CD4-positive, alpha-beta T cell treated with Interleukin-21 for 1 hour (primary cell): ENCODE measurements at regions not wholly inside any gene's neighbourhood (a gene's known extent, or its start where the extent isn't known, plus 50 kb on each side); places are given as distances from the start of the nearest gene placed in this dataset.
"Not testable (repeated sequence)": the region's sequence is repeated elsewhere in the genome, so short reads cannot be mapped to it uniquely, and the experiment has no call there.

Experiments used
- DNase-seq: peaks from one replicate; pipeline ENCODE4 v3.0.0-alpha.2; 2020

DNA sequence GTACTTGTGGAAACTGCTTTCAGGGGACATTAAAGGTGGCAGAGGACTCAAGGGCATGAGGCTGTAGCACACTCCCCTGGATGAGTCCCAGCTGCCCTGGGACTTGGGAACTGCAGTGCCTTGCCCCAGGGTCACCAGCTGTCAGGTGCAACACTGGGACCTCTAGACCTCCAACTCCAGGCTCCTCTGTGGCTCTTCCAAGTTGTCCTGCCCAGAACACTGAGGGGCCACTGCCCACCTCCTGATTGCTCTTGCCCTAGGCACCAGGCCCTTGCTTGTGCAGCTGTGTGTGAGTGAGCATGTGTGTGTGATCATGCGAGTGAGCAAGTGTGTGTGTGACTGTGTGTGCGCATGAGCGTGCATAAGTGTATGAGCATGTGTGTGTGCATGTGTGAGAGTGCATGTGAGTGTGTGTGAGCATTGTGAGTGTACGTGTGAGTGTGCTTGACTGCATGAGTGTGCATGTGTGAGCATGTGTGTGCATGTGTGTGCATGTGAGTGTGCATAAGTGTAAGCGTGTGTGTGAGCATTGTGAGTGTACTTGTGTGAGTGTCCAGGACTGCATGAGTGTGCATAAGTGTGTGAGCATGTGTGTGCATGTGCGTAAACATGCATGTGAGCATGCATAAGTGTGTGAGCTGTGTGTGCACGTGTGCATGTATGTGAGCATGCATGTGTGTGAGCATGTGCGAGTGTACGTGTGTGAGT, 301.5 kb downstream of the NDUFA10 start:
- no peak for DNase-seq

- DNase-seq: no peak
Measured at GRCh38 chr2:239722760-239723470, 302.2 kb downstream of the NDUFA10 start.

DNA sequence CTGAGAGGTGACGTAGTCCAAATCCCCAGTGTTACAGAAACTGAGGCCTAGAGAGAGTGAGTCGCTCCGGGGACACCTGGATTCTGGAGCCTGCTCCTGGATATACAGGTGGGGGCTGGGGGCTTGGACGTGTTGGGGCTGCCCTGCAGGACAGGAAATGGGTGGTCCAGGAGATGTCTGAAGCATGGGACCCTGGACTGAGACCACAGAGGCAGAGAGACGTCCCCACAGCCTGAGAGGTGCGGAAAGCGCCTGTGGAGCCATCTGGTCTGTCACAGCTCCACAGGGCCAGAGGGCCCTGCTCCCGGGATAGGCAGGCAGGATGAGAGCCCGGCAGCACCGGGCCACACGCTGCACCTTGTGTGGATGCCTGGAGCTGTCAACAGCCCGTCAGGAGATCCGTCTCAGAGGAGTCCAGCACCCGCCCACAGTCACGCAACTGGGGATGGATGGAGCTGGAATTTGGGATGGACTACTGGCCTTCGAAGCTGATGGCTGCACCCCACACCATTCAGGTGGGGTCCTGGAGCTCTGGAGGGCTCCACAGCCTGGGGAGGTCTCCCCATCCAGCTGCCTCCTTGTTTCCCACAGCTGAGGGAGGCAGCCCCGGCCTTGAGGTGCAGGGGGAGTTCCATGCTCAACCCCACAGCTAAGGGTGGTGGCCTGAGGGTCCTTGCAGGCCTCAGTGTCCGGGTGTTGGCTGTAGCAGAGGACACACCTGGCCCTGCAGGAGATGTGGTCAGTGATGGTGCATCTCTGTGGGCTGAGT, 303.0 kb downstream of the NDUFA10 start:
- no peak for DNase-seq

- no peak for DNase-seq
Measured at GRCh38 chr2:239721531-239721930, 303.6 kb downstream of the NDUFA10 start.

DNA sequence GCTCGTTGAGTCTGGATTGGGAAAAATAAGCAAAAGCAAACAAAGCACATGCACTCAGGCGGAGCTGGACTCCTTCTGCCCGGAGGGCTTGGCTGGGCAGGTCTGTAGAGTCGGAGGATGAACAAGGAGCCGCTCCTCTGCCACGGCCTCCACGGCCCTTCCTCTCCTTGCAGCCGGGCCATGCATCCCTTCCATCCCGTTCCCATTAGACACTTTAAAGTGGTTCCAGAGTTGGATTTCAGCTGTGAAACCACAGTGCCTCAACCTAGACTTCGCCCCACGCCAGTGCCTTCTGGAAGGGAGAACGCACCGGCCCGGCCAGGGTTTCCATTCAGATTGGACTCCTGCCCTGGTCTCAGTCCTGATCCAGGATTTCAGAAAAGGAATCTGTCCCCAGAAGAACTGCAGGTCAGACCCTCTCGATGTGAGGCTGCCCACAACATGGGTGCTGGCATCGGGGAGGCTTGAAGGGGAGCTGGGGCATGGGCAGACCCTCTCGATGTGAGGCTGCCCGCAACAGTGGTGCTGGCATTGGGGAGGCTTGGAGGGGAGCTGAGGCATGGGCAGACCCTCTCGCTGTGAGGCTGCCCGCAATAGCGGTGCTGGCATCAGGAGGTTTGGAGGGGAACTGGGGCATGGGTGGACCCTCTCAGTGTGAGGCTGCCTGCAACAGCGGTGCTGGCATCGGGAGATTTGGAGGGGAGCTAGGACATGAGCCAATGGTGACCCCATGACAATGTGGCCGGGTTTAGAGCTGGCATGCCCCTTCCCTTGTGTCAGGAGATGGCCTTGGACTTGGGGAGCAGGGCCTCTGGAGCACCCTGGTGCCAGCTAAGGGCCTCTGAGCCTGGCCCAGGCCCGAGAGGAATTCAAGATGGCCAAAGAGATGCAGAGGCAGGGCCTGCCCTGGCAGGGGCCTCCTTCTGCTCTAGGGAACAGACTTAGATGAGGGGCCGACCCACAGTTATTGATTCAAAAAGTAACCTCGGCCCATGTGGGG, 304.5 kb downstream of the NDUFA10 start:
- DNase-seq: no peak

DNA sequence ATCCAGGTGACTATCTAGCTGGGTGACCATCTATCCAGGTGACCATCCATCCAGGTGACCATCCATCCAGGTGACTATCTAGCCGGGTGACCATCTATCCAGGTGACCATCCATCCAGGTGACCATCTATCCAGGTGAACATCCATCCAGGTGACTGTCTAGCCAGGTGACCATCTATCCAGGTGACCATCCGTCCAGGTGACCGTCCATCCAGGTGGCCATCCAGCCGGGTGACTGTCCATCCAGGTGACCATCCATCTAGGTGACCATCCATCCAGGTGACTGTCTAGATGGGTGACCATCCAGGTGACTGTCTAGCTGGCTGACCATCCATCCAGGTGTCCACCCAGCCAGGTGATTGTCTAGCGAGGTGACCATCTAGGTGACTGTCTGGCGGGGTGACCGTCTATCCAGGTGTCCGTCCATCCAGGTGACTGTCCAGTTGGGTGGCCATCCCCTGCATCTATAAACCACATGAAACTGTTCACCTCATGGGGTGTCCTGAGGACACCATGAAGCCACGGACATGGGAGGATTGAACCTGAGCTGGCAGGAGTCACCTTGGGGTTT, 305.3 kb downstream of the NDUFA10 start:
- no peak for DNase-seq

- not testable (repeated sequence) for DNase-seq
Measured at GRCh38 chr2:239718991-239719390, 306.2 kb downstream of the NDUFA10 start.

- no peak for DNase-seq
Measured at GRCh38 chr2:239717706-239718105, 307.4 kb downstream of the NDUFA10 start.

- DNase-seq: no peak
Measured at GRCh38 chr2:239717319-239717675, 307.8 kb downstream of the NDUFA10 start.

DNA sequence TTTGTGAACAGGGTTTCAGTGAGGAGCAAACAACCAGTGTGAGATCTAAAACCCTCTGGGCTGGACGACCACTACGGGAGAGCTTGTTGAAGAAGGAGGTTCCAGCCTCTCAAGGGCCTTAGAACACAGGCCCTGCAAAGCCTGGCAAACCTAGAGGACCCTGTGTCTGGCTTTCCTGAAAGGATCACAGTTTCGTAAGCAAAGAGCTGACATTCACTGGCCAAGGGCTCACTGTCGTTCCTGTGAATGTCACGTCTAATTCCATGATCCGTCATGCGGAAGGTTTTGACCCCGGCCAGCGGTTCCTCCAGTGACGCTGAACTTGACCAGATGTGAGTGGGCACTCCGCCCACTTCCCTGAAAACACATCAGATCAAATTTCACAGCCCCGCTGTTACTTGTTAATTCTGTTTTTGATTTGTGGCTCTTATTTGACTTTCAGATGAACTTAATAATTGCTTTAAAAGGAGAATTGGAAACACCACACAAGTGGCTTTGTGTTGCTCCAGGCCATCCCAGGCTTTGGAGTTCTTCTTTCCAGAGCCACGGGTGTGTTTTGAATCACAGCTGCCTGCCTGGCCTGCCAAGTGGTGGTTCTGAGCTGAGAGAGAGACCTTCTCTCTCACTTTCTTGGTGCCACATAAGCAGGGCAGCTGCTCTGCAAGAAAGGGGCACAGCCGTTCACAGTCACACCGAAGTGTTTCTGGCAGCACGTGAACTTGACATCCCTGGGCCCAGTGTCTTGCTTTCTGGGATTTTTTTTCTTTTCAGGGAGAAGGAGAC, 308.4 kb downstream of the NDUFA10 start:
- no peak for DNase-seq

GRCh38 chr2:239716009-239716408, 309.1 kb downstream of the NDUFA10 start:
- no peak for DNase-seq

DNA sequence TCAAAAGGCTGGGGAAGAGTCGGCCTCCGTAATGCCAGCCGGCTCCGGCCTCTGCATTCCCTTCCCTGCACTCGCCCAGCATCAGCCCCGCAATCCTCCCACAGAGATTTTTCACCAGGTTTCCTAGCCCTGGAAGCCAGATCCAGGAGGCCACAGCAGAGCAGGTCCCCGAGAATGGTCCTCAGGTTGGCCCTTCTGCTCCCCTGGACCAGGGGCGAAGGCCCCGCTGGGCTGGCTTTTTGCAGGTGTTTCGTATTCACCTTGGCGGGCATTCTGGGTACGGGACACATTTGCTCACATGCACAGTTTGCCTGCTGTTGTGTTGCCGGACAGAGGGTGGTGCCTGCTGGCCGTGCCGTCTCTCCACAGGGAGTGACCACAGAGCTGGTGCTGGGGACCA, 309.5 kb downstream of the NDUFA10 start:
- no peak for DNase-seq

- no peak for DNase-seq
Measured at GRCh38 chr2:239715202-239715601, 309.9 kb downstream of the NDUFA10 start.

DNA sequence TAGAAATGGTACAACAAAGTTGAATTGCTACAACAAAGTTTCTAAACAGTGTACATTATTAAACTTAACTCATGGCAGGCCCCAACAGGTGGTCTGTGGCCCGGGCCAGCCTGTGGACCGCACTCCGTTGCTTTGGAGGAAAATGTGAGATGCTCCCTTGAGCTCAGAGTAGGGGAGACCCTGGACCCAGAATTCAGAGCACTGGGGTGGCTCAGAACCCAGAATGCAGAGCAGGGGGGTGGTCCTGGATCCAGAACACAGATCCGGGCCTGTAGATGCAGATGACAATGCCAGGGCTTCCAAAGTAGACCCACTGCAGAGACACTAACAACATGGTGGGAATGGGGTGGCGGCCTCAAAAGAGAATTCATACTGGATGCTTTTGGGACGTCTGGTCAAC, 311.0 kb downstream of the NDUFA10 start:
- DNase-seq: no peak

DNA sequence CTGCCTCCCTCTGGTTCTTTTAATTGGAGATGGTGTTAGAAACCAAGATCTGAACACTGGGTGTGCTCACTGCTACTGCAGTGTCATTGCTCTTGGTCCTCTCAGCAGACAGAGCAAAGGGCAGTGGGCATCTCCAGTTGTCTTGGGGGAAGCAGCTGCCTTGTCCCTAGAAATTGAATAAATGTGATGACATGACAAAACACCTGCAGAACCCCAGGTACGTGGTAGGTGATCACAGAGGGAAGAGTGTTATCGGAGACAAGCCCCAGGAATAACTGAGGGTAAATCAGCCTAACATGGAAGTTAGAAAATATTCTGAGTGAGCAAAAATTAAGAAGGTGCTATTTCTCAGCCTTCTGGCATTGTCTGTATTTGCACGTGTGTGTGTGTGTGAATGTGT, 311.9 kb upstream of the HDAC4 start:
- no peak for DNase-seq

- DNase-seq: no peak
Measured at GRCh38 chr2:239711911-239712570, 311.2 kb upstream of the HDAC4 start.

GRCh38 chr2:239710953-239711861, 310.4 kb upstream of the HDAC4 start:
- DNase-seq: no peak

DNA sequence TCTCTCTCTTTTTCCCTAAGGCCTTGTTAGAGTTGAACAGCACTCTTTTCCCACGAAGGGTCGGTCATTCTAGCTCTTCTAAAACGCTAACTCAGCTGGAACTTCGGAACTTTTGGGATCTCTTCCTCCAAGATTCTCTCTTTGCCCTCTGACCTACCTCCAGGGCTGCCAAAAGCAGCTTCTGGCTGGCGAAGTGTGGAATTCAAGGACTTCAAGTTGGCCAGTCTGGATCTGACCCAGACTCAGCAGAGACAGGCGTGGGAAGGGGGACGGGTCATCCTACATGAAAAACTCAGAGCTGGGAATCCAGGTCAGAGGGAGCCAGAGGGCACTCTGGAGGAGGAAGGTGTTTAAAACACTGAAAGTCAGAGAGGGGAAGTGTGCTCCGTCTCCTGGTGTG, 305.5 kb upstream of the HDAC4 start:
- no peak for DNase-seq

GRCh38 chr2:239704737-239705136, 303.9 kb upstream of the HDAC4 start:
- DNase-seq: no peak

GRCh38 chr2:239703834-239704233, 303.0 kb upstream of the HDAC4 start:
- DNase-seq: no peak
